NCI-H2029 treated with DMSO at 0.1 percent for 48 hours (cell line): ENCODE measurements at regions not wholly inside any gene's neighbourhood (a gene's known extent, or its start where the extent isn't known, plus 50 kb on each side); places are given as distances from the start of the nearest gene placed in this dataset.
A peak's percentile ranks its signal among the peaks of the same experiment; 100 is the strongest.

Source experiments
- DNase-seq: peaks from one replicate; lab custom pipeline; 2025; lab: John Stamatoyannopoulos, UW

GRCh38 chr3:99199021-99199420 is 297.5 kb upstream of the DCBLD2 start:
- no peak for DNase-seq

- DNase-seq: no peak
These were observed 289.7 kb upstream of the DCBLD2 start for GRCh38 chr3:99191186-99191585.

GRCh38 chr3:99188936-99189335 is 287.4 kb upstream of the DCBLD2 start:
- no peak for DNase-seq

GRCh38 chr3:99186016-99186415 is 284.5 kb upstream of the DCBLD2 start:
- DNase-seq: no peak

GRCh38 chr3:99176169-99176964 is 274.9 kb upstream of the DCBLD2 start:
- DNase-seq: no peak

GRCh38 chr3:99175276-99175812 is 273.8 kb upstream of the DCBLD2 start:
- no peak for DNase-seq

- peak; percentile 0 for DNase-seq
These were observed 271.5 kb upstream of the DCBLD2 start for GRCh38 chr3:99172736-99173657.

GRCh38 chr3:99171800-99172199 is 270.3 kb upstream of the DCBLD2 start:
- no peak for DNase-seq

GRCh38 chr3:99170867-99171517 is 269.5 kb upstream of the DCBLD2 start:
- DNase-seq: no peak

- DNase-seq: no peak
These were observed 265.6 kb upstream of the DCBLD2 start for GRCh38 chr3:99167071-99167470.

GRCh38 chr3:99163314-99163713 is 261.8 kb upstream of the DCBLD2 start:
- DNase-seq: no peak

GRCh38 chr3:99159220-99159762 is 257.8 kb upstream of the DCBLD2 start:
- no peak for DNase-seq

- no peak for DNase-seq
These were observed 243.5 kb upstream of the DCBLD2 start for GRCh38 chr3:99145031-99145430.

- no peak for DNase-seq
These were observed 242.0 kb upstream of the DCBLD2 start for GRCh38 chr3:99143493-99143892.

GRCh38 chr3:99134986-99135385 is 233.5 kb upstream of the DCBLD2 start:
- no peak for DNase-seq

- no peak for DNase-seq
These were observed 230.4 kb upstream of the DCBLD2 start for GRCh38 chr3:99131876-99132275.

- no peak for DNase-seq
These were observed 227.4 kb upstream of the DCBLD2 start for GRCh38 chr3:99128725-99129505.

GRCh38 chr3:99128235-99128634 is 226.7 kb upstream of the DCBLD2 start:
- DNase-seq: no peak

- DNase-seq: no peak
These were observed 224.8 kb upstream of the DCBLD2 start for GRCh38 chr3:99126316-99126715.

GRCh38 chr3:99119385-99119784 is 217.9 kb upstream of the DCBLD2 start:
- DNase-seq: no peak

GRCh38 chr3:99118381-99118780 is 216.9 kb upstream of the DCBLD2 start:
- DNase-seq: no peak
